Keratinocyte (primary cell): ENCODE measurements at regions not wholly inside any gene's neighbourhood (a gene's known extent, or its start where the extent isn't known, plus 50 kb on each side); places are given as distances from the start of the nearest gene placed in this dataset.

Experiments
- EZH2 ChIP-seq: IDR thresholded peaks from one replicate; pipeline ENCODE4 v1.6.1; 2012; ENCODE audit warnings: inconsistent platforms, mild to moderate bottlenecking, low read length, moderate library complexity
- TF ChIP-seq, protein P1 (sequence below), 3 experiments: IDR thresholded peaks in 1 of 3; conservative IDR thresholded peaks in 1 of 3; optimal IDR thresholded peaks in 1 of 3; 2 replicates in 2 of 3; 3 replicates in 1 of 3; pipeline versions ENCODE3 to v1.5.1; 2011; ENCODE audit warnings: low read length in 3 of 3, mild to moderate bottlenecking in 3 of 3, moderate library complexity in 2 of 3, control low read depth in 1 of 3, inconsistent platforms in 1 of 3; ENCODE audit not compliant: insufficient read depth in 2 of 3; ENCODE audit errors: extremely low read depth in 1 of 3

DNA sequence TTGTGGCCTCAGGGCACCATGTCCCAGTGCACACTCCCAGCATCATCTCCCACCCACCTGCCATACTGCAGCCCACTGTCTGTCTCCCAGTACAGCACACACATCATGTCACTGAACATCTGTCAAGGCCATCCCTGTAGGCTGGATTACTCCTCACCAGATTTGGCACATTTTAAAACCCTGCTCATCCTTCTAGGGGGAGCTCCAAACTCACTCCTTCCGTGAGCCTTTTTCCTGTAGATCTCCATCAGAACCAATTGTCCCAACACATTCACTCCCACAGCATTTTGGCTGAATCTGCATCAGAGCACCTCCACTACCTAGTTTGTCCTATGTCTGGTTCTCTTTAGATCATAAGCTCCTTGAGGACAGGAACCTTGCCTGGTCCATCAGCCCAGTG lies 58.6 kb upstream of the GRIK3 start:
- TF ChIP-seq EZH2 = no peak
- TF ChIP-seq, protein P1, sequence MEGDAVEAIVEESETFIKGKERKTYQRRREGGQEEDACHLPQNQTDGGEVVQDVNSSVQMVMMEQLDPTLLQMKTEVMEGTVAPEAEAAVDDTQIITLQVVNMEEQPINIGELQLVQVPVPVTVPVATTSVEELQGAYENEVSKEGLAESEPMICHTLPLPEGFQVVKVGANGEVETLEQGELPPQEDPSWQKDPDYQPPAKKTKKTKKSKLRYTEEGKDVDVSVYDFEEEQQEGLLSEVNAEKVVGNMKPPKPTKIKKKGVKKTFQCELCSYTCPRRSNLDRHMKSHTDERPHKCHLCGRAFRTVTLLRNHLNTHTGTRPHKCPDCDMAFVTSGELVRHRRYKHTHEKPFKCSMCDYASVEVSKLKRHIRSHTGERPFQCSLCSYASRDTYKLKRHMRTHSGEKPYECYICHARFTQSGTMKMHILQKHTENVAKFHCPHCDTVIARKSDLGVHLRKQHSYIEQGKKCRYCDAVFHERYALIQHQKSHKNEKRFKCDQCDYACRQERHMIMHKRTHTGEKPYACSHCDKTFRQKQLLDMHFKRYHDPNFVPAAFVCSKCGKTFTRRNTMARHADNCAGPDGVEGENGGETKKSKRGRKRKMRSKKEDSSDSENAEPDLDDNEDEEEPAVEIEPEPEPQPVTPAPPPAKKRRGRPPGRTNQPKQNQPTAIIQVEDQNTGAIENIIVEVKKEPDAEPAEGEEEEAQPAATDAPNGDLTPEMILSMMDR (optimal IDR thresholded peaks at IDR 0.05 in 1 of 3, IDR thresholded peaks at IDR 0.05 in 1 of 3, conservative IDR thresholded peaks at IDR 0.05 in 1 of 3; ENCODE audit: extremely low read depth in 1 of 3, insufficient read depth in 2 of 3, low read length in 3 of 3) = no peak
